GM18909 (cell line): ENCODE measurements at regions not wholly inside any gene's neighbourhood (a gene's known extent, or its start where the extent isn't known, plus 50 kb on each side); places are given as distances from the start of the nearest gene placed in this dataset.
"Not testable (repeated sequence)": the region's sequence is repeated elsewhere in the genome, so short reads cannot be mapped to it uniquely, and the experiment has no call there.

Source experiments
- ATAC-seq: cut with Tn5 transposase; IDR thresholded peaks from one replicate; pipeline ENCODE4 v1.9.1; 2021; ENCODE audit warnings: mild to moderate bottlenecking; ENCODE audit not compliant: unreplicated experiment, poor library complexity

GRCh38 chr1:94769551-94769950 is 50.6 kb upstream of the SLC44A3 start:
- ATAC-seq = no peak

GRCh38 chr1:94768036-94768435 is 52.1 kb upstream of the SLC44A3 start:
- no peak for ATAC-seq

GRCh38 chr1:94765958-94766357 is 54.2 kb upstream of the SLC44A3 start:
- ATAC-seq = no peak

- no peak for ATAC-seq
Measured at GRCh38 chr1:94759188-94759587, 61.0 kb upstream of the SLC44A3 start.

- ATAC-seq = no peak
Measured at GRCh38 chr1:94757931-94758330, 62.2 kb upstream of the SLC44A3 start.

- no peak for ATAC-seq
Measured at GRCh38 chr1:94755675-94756074, 64.5 kb upstream of the SLC44A3 start.

- ATAC-seq = not testable (repeated sequence)
Measured at GRCh38 chr1:94755016-94755415, 65.1 kb upstream of the SLC44A3 start.

- ATAC-seq = no peak
Measured at GRCh38 chr1:94754570-94754969, 65.6 kb upstream of the SLC44A3 start.

- no peak for ATAC-seq
Measured at GRCh38 chr1:94754095-94754494, 66.1 kb upstream of the SLC44A3 start.

- no peak for ATAC-seq
Measured at GRCh38 chr1:94753171-94753972, 66.8 kb upstream of the SLC44A3 start.

GRCh38 chr1:94751483-94751882 is 68.7 kb upstream of the SLC44A3 start:
- not testable (repeated sequence) for ATAC-seq

- ATAC-seq = no peak
Measured at GRCh38 chr1:94746635-94747525, 73.3 kb upstream of the SLC44A3 start.

- no peak for ATAC-seq
Measured at GRCh38 chr1:94745742-94746141, 74.4 kb upstream of the SLC44A3 start.

GRCh38 chr1:94743862-94744261 is 76.3 kb upstream of the SLC44A3 start:
- no peak for ATAC-seq

GRCh38 chr1:94741996-94742395 is 78.2 kb upstream of the SLC44A3 start:
- no peak for ATAC-seq

GRCh38 chr1:94741510-94741909 is 78.6 kb upstream of the SLC44A3 start:
- ATAC-seq = no peak

- no peak for ATAC-seq
Measured at GRCh38 chr1:94739521-94740061, 80.6 kb upstream of the SLC44A3 start.

- ATAC-seq = no peak
Measured at GRCh38 chr1:94738371-94738770, 81.8 kb upstream of the SLC44A3 start.

GRCh38 chr1:94737124-94737998 is 82.8 kb upstream of the SLC44A3 start:
- ATAC-seq = no peak

GRCh38 chr1:94736549-94736948 is 83.6 kb upstream of the SLC44A3 start:
- no peak for ATAC-seq
